ENCODE measurements at regions not wholly inside any gene's neighbourhood (a gene's known extent, or its start where the extent isn't known, plus 50 kb on each side); places are given as distances from the start of the nearest gene placed in this dataset.

GRCh38 chr7:98565103-98565502 lies 52.0 kb upstream of the NPTX2 start:
- H3K27ac ChIP-seq (ENCODE audit: low read length): no peak overlapping the region
- no peaks in the 10 kb centered on the region for H3K27me3 ChIP-seq (ENCODE audit: low read depth, low read length)
- H3K4me1 ChIP-seq (ENCODE audit: control insufficient read depth in 1 of 2, insufficient read depth in 2 of 2, low read length in 2 of 2): no peaks in the 10 kb centered on the region
- no peaks in the 10 kb centered on the region for H3K36me3 ChIP-seq (ENCODE audit: control insufficient read depth in 1 of 2, insufficient read depth in 2 of 2, low read length in 2 of 2)
- no peak overlapping the region for H3K4me3 ChIP-seq (ENCODE audit: low read depth in 1 of 2, low read length in 2 of 2)
- peaks cover 0 to 10% of the 10 kb centered on the region in 2 donors for H3K9me3 ChIP-seq (ENCODE audit: control insufficient read depth in 1 of 2, low read length in 2 of 2)

GRCh38 chr7:98562871-98563495 lies 54.1 kb upstream of the NPTX2 start:
- H3K4me1 ChIP-seq (ENCODE audit: control insufficient read depth in 1 of 2, insufficient read depth in 2 of 2, low read length in 2 of 2): no peaks in the 10 kb centered on the region
- H3K27ac ChIP-seq (ENCODE audit: low read length): no peak overlapping the region
- H3K36me3 ChIP-seq (ENCODE audit: control insufficient read depth in 1 of 2, insufficient read depth in 2 of 2, low read length in 2 of 2): no peaks in the 10 kb centered on the region
- H3K9me3 ChIP-seq (ENCODE audit: control insufficient read depth in 1 of 2, low read length in 2 of 2): peaks cover 0 to 10% of the 10 kb centered on the region in 2 donors
- H3K27me3 ChIP-seq (ENCODE audit: low read depth, low read length): no peaks in the 10 kb centered on the region
- no peak overlapping the region for H3K4me3 ChIP-seq (ENCODE audit: low read depth in 1 of 2, low read length in 2 of 2)

- no peaks in the 10 kb centered on the region for H3K27me3 ChIP-seq (ENCODE audit: low read depth, low read length)
- no peak overlapping the region for H3K27ac ChIP-seq (ENCODE audit: low read length)
- H3K4me3 ChIP-seq (ENCODE audit: low read depth in 1 of 2, low read length in 2 of 2): no peak overlapping the region
- no peaks in the 10 kb centered on the region for H3K36me3 ChIP-seq (ENCODE audit: control insufficient read depth in 1 of 2, insufficient read depth in 2 of 2, low read length in 2 of 2)
- H3K9me3 ChIP-seq (ENCODE audit: control insufficient read depth in 1 of 2, low read length in 2 of 2): peaks cover 0 to 10% of the 10 kb centered on the region in 2 donors
- no peaks in the 10 kb centered on the region for H3K4me1 ChIP-seq (ENCODE audit: control insufficient read depth in 1 of 2, insufficient read depth in 2 of 2, low read length in 2 of 2)
These were observed 54.7 kb upstream of the NPTX2 start for GRCh38 chr7:98562381-98562823.

GRCh38 chr7:98559958-98560357 lies 57.1 kb upstream of the NPTX2 start:
- Histone ChIP-seq H3K4me1 (ENCODE audit: control insufficient read depth in 1 of 2, insufficient read depth in 2 of 2, low read length in 2 of 2) (no peaks in the 10 kb centered on the region), H3K27me3 (ENCODE audit: low read depth, low read length) (no peaks in the 10 kb centered on the region), H3K27ac (ENCODE audit: low read length) (no peak overlapping the region), H3K36me3 (ENCODE audit: control insufficient read depth in 1 of 2, insufficient read depth in 2 of 2, low read length in 2 of 2) (no peaks in the 10 kb centered on the region), H3K9me3 (ENCODE audit: control insufficient read depth in 1 of 2, low read length in 2 of 2) (peaks cover 0 to 10% of the 10 kb centered on the region in 2 donors), H3K4me3 (ENCODE audit: low read depth in 1 of 2, low read length in 2 of 2) (no peak overlapping the region)

DNA sequence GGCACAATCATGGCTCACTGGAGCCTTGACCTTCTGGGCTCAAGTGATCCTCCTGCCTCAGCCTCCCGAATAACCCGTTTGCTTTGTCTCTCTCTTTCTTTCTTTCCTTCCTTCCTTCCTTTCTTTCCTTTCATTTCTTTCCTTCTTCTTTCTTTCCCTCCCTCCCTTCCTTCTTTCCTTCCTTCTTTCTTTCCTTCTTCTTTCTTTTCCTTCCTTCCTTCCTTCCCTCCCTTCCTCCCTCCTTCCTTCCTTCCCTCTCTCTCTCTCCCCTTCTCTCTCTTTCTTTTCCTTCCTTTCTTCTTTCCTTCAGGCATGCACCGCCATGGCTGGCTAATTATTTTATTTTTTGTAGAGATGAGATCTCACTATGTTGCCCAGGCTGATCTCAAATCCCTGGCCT lies 57.9 kb upstream of the NPTX2 start:
- H3K9me3 ChIP-seq (ENCODE audit: control insufficient read depth in 1 of 2, low read length in 2 of 2): peaks cover 0 to 3% of the 10 kb centered on the region in 2 donors
- no peak overlapping the region for H3K27ac ChIP-seq (ENCODE audit: low read length)
- no peaks in the 10 kb centered on the region for H3K27me3 ChIP-seq (ENCODE audit: low read depth, low read length)
- H3K4me3 ChIP-seq (ENCODE audit: low read depth in 1 of 2, low read length in 2 of 2): no peak overlapping the region
- H3K4me1 ChIP-seq (ENCODE audit: control insufficient read depth in 1 of 2, insufficient read depth in 2 of 2, low read length in 2 of 2): no peaks in the 10 kb centered on the region
- H3K36me3 ChIP-seq (ENCODE audit: control insufficient read depth in 1 of 2, insufficient read depth in 2 of 2, low read length in 2 of 2): no peaks in the 10 kb centered on the region

GRCh38 chr7:98557538-98558031 lies 59.5 kb upstream of the NPTX2 start:
- H3K4me1 ChIP-seq (ENCODE audit: control insufficient read depth in 1 of 2, insufficient read depth in 2 of 2, low read length in 2 of 2): no peaks in the 10 kb centered on the region
- no peaks in the 10 kb centered on the region for H3K27me3 ChIP-seq (ENCODE audit: low read depth, low read length)
- H3K36me3 ChIP-seq (ENCODE audit: control insufficient read depth in 1 of 2, insufficient read depth in 2 of 2, low read length in 2 of 2): no peaks in the 10 kb centered on the region
- H3K9me3 ChIP-seq (ENCODE audit: control insufficient read depth in 1 of 2, low read length in 2 of 2): peaks cover 0 to 9% of the 10 kb centered on the region in 2 donors
- no peak overlapping the region for H3K4me3 ChIP-seq (ENCODE audit: low read depth in 1 of 2, low read length in 2 of 2)
- H3K27ac ChIP-seq (ENCODE audit: low read length): no peak overlapping the region

DNA sequence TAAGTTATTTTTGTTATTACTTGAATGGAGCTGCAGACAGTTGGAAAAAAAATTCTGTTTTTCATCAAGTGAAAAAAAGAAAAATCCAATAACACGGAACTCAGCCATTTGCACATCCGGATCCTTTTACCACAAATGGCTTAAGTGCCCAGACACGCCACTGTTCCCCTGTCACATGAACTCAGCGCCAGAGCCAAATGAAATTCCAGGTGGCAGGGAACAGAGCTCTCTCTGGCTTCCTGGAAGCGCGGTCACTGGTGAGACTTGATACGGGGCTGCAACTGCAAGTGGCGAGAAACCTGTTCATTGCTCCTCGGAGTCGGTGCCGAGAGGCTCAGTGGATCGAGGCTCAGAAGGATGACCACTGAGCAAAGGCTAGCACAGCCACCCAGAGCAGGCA lies 60.8 kb upstream of the NPTX2 start:
- peaks cover 5 to 22% of the 10 kb centered on the region in 2 donors for H3K9me3 ChIP-seq (ENCODE audit: control insufficient read depth in 1 of 2, low read length in 2 of 2)
- no peaks in the 10 kb centered on the region for H3K4me1 ChIP-seq (ENCODE audit: control insufficient read depth in 1 of 2, insufficient read depth in 2 of 2, low read length in 2 of 2)
- no peak overlapping the region for H3K27ac ChIP-seq (ENCODE audit: low read length)
- H3K4me3 ChIP-seq (ENCODE audit: low read depth in 1 of 2, low read length in 2 of 2): no peak overlapping the region
- H3K27me3 ChIP-seq (ENCODE audit: low read depth, low read length): no peaks in the 10 kb centered on the region
- no peaks in the 10 kb centered on the region for H3K36me3 ChIP-seq (ENCODE audit: control insufficient read depth in 1 of 2, insufficient read depth in 2 of 2, low read length in 2 of 2)

GRCh38 chr7:98555403-98555802 lies 61.7 kb upstream of the NPTX2 start:
- peaks cover 5 to 25% of the 10 kb centered on the region in 2 donors for H3K9me3 ChIP-seq (ENCODE audit: control insufficient read depth in 1 of 2, low read length in 2 of 2)
- no peaks in the 10 kb centered on the region for H3K4me1 ChIP-seq (ENCODE audit: control insufficient read depth in 1 of 2, insufficient read depth in 2 of 2, low read length in 2 of 2)
- H3K36me3 ChIP-seq (ENCODE audit: control insufficient read depth in 1 of 2, insufficient read depth in 2 of 2, low read length in 2 of 2): no peaks in the 10 kb centered on the region
- no peak overlapping the region for H3K4me3 ChIP-seq (ENCODE audit: low read depth in 1 of 2, low read length in 2 of 2)
- no peaks in the 10 kb centered on the region for H3K27me3 ChIP-seq (ENCODE audit: low read depth, low read length)
- H3K27ac ChIP-seq (ENCODE audit: low read length): no peak overlapping the region

DNA sequence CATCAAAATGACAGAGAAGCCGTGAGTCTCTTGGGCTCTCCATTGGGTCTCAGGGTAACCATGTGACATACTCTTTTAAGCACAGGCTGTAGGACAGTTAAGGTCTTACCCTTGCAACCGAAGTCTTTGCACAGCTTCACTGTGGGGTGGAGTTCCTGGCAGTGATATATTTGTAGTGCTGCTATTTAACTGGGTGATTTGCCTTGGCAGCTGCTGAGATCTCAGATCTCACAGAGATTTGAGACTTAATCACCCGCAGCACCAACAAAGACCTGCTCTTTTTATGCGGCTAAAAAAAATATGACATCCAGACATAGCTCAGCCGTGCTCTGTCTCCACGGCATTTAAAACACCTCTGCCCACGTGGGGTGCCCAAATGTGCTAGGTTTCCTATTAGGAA lies 63.4 kb upstream of the NPTX2 start:
- H3K27me3 ChIP-seq (ENCODE audit: low read depth, low read length): no peaks in the 10 kb centered on the region
- H3K4me1 ChIP-seq (ENCODE audit: control insufficient read depth in 1 of 2, insufficient read depth in 2 of 2, low read length in 2 of 2): no peaks in the 10 kb centered on the region
- no peaks in the 10 kb centered on the region for H3K36me3 ChIP-seq (ENCODE audit: control insufficient read depth in 1 of 2, insufficient read depth in 2 of 2, low read length in 2 of 2)
- no peak overlapping the region for H3K4me3 ChIP-seq (ENCODE audit: low read depth in 1 of 2, low read length in 2 of 2)
- H3K9me3 ChIP-seq (ENCODE audit: control insufficient read depth in 1 of 2, low read length in 2 of 2): peaks cover 5 to 25% of the 10 kb centered on the region in 2 donors
- H3K27ac ChIP-seq (ENCODE audit: low read length): no peak overlapping the region

DNA sequence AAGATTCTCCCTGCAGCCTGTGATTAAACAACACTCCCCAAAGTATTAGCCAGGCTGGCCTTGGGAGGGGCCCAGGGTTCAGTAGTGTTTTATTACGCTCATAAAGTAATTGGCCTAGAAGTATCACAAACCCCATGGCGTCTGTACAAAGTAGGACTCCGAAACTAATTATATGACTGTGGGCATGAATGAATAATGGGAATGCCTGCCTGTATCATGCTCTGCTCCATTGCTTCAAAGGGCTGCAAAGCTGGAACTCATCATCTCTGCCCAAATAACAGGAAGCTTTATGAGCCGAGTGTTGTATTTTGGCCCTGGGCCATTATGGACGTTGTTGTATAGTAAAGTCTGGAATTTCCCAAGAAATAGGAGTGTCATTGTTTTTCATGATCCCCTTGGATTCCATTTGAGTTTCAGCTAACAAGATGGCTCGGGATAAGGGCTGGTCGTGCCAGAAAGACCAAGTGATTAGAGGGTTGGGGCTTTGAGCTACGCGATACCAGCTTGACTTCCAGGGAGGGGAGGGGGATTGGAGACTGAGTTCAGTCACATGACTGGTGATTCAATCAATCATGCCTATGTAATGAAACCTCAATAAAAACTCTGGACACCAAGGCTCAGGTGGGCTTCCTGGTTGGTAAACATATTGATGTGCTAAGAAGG lies 65.3 kb upstream of the NPTX2 start:
- Histone ChIP-seq H3K4me3 (ENCODE audit: low read depth in 1 of 2, low read length in 2 of 2) (no peak overlapping the region), H3K36me3 (ENCODE audit: control insufficient read depth in 1 of 2, insufficient read depth in 2 of 2, low read length in 2 of 2) (no peaks in the 10 kb centered on the region), H3K27ac (ENCODE audit: low read length) (no peak overlapping the region), H3K27me3 (ENCODE audit: low read depth, low read length) (no peaks in the 10 kb centered on the region), H3K9me3 (ENCODE audit: control insufficient read depth in 1 of 2, low read length in 2 of 2) (peaks cover 5 to 25% of the 10 kb centered on the region in 2 donors), H3K4me1 (ENCODE audit: control insufficient read depth in 1 of 2, insufficient read depth in 2 of 2, low read length in 2 of 2) (no peaks in the 10 kb centered on the region)

- Histone ChIP-seq H3K36me3 (ENCODE audit: control insufficient read depth in 1 of 2, insufficient read depth in 2 of 2, low read length in 2 of 2) (no peaks in the 10 kb centered on the region), H3K4me3 (ENCODE audit: low read depth in 1 of 2, low read length in 2 of 2) (no peak overlapping the region), H3K27ac (ENCODE audit: low read length) (no peak overlapping the region), H3K27me3 (ENCODE audit: low read depth, low read length) (no peaks in the 10 kb centered on the region), H3K9me3 (ENCODE audit: control insufficient read depth in 1 of 2, low read length in 2 of 2) (peaks cover 5 to 25% of the 10 kb centered on the region in 2 donors), H3K4me1 (ENCODE audit: control insufficient read depth in 1 of 2, insufficient read depth in 2 of 2, low read length in 2 of 2) (no peaks in the 10 kb centered on the region)
These were observed 68.1 kb upstream of the NPTX2 start for GRCh38 chr7:98548971-98549370.

Measured in muscle layer of duodenum (tissue), 2 donors.